ENCODE measurements at regions not wholly inside any gene's neighbourhood (a gene's known extent, or its start where the extent isn't known, plus 50 kb on each side); places are given as distances from the start of the nearest gene placed in this dataset.

DNA sequence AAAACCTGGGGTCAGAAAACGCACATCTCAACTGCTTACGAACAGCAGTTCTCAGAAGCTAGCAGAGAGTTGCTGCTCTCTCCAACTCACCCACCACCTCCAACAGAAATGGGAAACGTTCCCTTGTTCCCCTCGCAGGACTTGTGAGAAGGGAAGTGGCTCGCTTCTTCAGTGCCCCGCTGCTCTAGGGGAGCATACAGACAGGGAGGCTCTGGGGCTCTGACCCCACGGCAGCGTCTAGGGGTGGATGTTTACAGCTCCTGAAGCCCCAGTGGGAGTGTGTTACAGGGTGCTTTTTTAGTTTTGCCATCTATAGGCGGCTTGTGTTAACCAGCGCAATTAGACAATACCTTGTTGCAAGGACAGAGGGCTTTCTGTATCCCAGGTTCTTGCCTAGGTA is 267.7 kb upstream of the ACTBL2 start:
- TF ChIP-seq, protein P1, sequence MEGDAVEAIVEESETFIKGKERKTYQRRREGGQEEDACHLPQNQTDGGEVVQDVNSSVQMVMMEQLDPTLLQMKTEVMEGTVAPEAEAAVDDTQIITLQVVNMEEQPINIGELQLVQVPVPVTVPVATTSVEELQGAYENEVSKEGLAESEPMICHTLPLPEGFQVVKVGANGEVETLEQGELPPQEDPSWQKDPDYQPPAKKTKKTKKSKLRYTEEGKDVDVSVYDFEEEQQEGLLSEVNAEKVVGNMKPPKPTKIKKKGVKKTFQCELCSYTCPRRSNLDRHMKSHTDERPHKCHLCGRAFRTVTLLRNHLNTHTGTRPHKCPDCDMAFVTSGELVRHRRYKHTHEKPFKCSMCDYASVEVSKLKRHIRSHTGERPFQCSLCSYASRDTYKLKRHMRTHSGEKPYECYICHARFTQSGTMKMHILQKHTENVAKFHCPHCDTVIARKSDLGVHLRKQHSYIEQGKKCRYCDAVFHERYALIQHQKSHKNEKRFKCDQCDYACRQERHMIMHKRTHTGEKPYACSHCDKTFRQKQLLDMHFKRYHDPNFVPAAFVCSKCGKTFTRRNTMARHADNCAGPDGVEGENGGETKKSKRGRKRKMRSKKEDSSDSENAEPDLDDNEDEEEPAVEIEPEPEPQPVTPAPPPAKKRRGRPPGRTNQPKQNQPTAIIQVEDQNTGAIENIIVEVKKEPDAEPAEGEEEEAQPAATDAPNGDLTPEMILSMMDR (IDR thresholded peaks at IDR 0.05) = no peak
- no peak for TF ChIP-seq EZH2 (IDR thresholded peaks at IDR 0.05; ENCODE audit: borderline replicate concordance, insufficient read depth, low read depth, low read length, poor library complexity, severe bottlenecking)
